ENCODE measurements at regions not wholly inside any gene's neighbourhood (a gene's known extent, or its start where the extent isn't known, plus 50 kb on each side); places are given as distances from the start of the nearest gene placed in this dataset.
"Not testable (repeated sequence)": the region's sequence is repeated elsewhere in the genome, so short reads cannot be mapped to it uniquely, and the experiment has no call there.

DNA sequence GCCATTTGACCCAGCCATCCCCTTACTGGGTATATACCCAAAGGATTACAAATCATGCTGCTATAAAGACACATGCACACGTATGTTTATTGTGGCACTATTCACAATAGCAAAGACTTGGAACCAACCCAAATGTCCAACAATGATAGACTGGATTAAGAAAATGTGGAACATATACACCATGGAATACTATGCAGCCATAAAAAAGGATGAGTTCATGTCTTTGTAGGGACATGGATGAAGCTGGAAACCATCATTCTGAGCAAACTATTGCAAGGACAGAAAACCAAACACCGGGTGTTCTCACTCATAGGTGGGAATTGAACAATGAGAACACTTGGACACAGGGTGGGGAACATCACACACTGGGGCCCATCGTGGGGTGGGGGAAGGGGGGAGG lies 172.5 kb upstream of the POGK start:
- not testable (repeated sequence) for H3K4me1 Mint-ChIP-seq (ENCODE audit: low read depth in 2 of 2); H3K9me3 Mint-ChIP-seq; H3K27me3 Mint-ChIP-seq; ATAC-seq; DNase-seq (ENCODE audit: low spot score); H3K4me3 Mint-ChIP-seq; H3K36me3 Mint-ChIP-seq; H3K27ac Mint-ChIP-seq

DNA sequence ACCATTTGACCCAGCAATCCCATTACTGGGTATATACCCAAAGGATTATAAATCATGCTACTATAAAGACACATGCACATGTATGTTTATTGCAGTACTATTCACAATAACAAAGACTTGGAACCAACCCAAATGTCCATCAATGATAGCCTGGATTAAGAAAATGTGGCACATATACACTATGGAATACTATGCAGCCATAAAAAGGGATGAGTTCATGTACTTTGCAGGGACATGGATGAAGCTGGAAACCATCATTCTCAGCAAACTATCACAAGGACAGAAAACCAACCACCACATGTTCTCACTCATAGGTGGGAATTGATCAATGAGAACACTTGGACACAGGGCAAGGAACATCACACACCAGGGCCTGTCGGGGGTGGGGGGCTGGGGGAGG lies 171.7 kb upstream of the POGK start:
- H3K9me3 Mint-ChIP-seq; H3K27me3 Mint-ChIP-seq; H3K36me3 Mint-ChIP-seq; H3K4me3 Mint-ChIP-seq; ATAC-seq; H3K27ac Mint-ChIP-seq; H3K4me1 Mint-ChIP-seq (ENCODE audit: low read depth in 2 of 2); DNase-seq (ENCODE audit: low spot score): not testable (repeated sequence)

DNA sequence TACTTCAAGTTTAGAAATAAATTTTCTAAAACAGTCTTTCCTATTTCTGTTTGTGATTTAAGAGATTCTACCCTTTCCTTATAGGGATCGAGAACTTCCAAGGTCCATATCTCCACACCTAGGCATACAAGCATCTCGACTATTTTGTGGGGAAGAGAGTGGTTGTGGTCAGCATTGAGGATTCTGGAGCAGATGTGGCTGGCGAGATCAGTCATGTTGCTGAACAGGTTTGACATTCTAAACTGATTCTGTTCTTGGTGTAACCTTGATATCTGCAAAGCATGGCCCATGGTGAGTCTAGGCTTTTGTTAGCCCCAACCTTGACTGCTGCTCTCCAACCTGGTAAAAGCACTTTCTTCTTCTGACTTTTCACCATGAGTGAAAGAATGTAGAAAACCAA lies 167.6 kb upstream of the POGK start:
- H3K4me1 Mint-ChIP-seq (ENCODE audit: low read depth in 2 of 2): peaks cover 6 to 16% of the 10 kb centered on the region in 2 donors
- H3K9me3 Mint-ChIP-seq: peaks cover 3% of the 10 kb centered on the region
- peaks cover 0 to 8% of the 10 kb centered on the region in 2 donors for H3K27me3 Mint-ChIP-seq
- no peak overlapping the region for H3K27ac Mint-ChIP-seq
- H3K36me3 Mint-ChIP-seq: no peaks in the 10 kb centered on the region
- ATAC-seq (no peak), DNase-seq (ENCODE audit: low spot score) (no peak)
- no peak overlapping the region for H3K4me3 Mint-ChIP-seq

DNA sequence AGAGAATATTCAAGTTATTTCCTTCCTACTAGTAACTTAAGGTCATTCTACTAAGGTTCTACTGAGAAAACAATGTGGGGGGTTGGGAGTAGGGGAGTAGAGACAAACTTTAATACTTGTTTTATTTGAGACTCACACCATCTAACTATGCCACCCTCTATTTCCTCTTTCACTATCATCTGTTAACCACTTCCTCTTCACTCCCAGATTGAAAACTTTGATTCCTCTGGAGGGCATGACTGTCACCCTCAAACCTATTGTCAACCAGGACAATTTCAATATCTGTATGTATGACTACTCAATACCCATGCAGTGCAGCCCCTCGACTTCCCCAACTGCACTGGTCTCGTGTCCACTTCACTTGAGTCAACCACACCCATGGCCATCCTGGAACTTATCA lies 165.6 kb upstream of the POGK start:
- H3K36me3 Mint-ChIP-seq: no peaks in the 10 kb centered on the region
- peaks cover 6 to 16% of the 10 kb centered on the region in 2 donors for H3K4me1 Mint-ChIP-seq (ENCODE audit: low read depth in 2 of 2)
- H3K9me3 Mint-ChIP-seq: peaks cover 3% of the 10 kb centered on the region
- H3K27me3 Mint-ChIP-seq: peaks cover 0 to 8% of the 10 kb centered on the region in 2 donors
- ATAC-seq (no peak), DNase-seq (ENCODE audit: low spot score) (no peak)
- peak overlapping the region; percentile 36 for H3K4me3 Mint-ChIP-seq
- no peak overlapping the region for H3K27ac Mint-ChIP-seq

DNA sequence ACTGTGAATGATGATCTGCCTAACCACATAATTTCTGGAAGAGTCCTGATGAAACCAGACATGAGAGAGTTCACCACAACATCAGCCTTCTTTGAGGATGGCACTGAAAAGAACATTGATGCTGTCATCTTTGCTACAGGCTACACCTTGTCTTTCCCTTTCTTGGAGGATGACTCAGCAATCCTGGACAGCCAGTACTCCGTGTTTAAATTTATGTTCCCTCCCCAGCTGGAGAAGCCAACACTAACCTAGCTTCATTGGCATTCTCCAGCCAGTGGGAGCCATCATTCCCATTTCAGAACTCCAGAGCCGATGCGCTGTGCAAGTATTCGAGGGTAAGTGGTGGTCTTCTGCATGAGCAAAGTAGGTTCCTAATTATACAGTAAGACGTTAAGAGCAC lies 164.1 kb upstream of the POGK start:
- Mint-ChIP-seq H3K9me3 (no peaks in the 10 kb centered on the region), H3K4me3 (no peak overlapping the region), H3K4me1 (ENCODE audit: low read depth in 2 of 2) (peaks cover 6 to 16% of the 10 kb centered on the region in 2 donors), H3K27ac (no peak overlapping the region), H3K36me3 (no peaks in the 10 kb centered on the region), H3K27me3 (peaks cover under 1 to 2% of the 10 kb centered on the region in 2 donors)
- ATAC-seq (no peak), DNase-seq (ENCODE audit: low spot score) (no peak)

DNA sequence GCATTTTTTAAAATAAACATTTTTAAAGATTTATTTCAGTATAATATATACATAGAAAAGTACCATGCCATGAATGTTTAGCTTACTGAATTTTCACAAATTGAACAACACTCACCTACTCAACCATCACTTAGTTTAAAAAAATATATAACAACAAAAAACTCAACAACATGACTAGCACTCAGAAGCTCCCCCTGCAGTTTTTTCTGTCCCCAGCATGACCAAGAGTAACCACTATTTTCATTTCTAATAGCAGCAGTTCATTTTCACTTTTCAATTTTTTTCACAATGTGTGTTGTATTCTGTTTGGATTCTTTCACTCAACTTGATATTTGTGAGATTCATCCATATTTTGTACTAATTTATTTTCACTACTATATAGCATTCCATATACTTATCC lies 162.3 kb upstream of the POGK start:
- H3K4me3 Mint-ChIP-seq: no peak overlapping the region
- H3K27ac Mint-ChIP-seq: no peak overlapping the region
- no peaks in the 10 kb centered on the region for H3K36me3 Mint-ChIP-seq
- no peaks in the 10 kb centered on the region for H3K9me3 Mint-ChIP-seq
- DNase-seq (ENCODE audit: low spot score) (no peak), ATAC-seq (no peak)
- peaks cover 0 to 2% of the 10 kb centered on the region in 2 donors for H3K27me3 Mint-ChIP-seq
- peaks cover 6 to 16% of the 10 kb centered on the region in 2 donors for H3K4me1 Mint-ChIP-seq (ENCODE audit: low read depth in 2 of 2)

DNA sequence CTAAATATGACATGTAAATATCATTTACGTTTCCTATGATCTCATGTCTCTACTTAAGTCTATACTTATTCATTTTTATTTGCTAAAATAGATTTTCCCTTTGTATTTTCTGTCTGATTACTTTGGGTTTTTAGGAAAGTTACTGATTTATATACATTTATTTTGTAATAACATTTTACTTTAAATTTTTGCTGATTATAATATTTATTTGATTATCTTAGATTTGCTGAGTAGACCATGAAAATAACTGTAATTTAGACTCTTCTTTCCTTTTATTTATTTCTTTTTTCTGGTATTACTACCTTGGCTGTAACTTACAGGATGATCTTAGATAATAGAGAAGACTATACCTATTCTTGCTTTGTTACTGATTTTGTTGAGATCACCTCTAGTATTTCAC lies 159.9 kb upstream of the POGK start:
- no peak overlapping the region for H3K4me3 Mint-ChIP-seq
- no peak overlapping the region for H3K27ac Mint-ChIP-seq
- DNase-seq (ENCODE audit: low spot score): no peak
- H3K4me1 Mint-ChIP-seq (ENCODE audit: low read depth in 2 of 2): peaks cover 0 to under 1% of the 10 kb centered on the region in 2 donors
- H3K27me3 Mint-ChIP-seq: peaks cover 0 to 2% of the 10 kb centered on the region in 2 donors
- no peaks in the 10 kb centered on the region for H3K36me3 Mint-ChIP-seq
- no peaks in the 10 kb centered on the region for H3K9me3 Mint-ChIP-seq
- ATAC-seq: no peak

DNA sequence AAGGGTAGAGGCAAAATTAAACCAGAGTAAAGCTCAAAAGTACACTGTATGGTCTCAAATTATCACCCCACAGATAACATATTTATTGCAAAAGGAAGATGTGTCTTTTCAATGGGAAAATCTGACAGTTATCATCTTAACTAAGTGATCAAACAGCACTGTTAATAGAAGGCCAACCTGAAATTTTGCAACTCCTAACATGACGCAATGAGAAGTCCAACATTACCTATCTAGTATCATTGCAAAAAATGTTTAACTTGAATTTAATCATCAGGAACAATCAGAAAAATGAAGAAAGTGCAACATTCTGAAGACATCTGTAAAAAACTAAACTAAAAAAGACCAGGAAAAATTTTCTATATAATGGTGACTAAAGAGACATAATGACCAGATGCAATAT lies 156.7 kb upstream of the POGK start:
- no peak overlapping the region for H3K4me3 Mint-ChIP-seq
- H3K27ac Mint-ChIP-seq: no peak overlapping the region
- H3K4me1 Mint-ChIP-seq (ENCODE audit: low read depth in 2 of 2): no peaks in the 10 kb centered on the region
- DNase-seq (ENCODE audit: low spot score) (no peak), ATAC-seq (no peak)
- peaks cover 7% of the 10 kb centered on the region for H3K9me3 Mint-ChIP-seq
- H3K27me3 Mint-ChIP-seq: peaks cover 0 to 7% of the 10 kb centered on the region in 2 donors
- peaks cover 10% of the 10 kb centered on the region for H3K36me3 Mint-ChIP-seq

DNA sequence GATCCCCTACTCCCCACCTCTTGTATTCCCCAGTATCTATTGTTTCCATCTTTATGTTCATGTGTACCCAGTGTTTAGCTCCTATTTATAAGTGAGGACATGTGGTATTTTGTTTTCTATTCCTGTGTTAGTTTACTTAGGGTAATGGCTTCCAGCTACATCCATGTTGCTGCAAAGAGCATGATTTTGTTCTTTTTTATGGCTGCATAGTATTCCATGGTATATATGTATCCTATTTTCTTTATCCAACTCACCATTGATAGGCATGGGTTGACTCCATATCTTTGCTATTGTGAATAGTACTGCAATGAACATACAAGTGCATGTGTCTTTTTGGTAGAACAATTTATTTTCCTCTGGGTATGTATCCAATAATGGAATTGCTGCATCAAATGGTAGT lies 154.6 kb upstream of the POGK start:
- not testable (repeated sequence) for DNase-seq (ENCODE audit: low spot score); H3K9me3 Mint-ChIP-seq; H3K36me3 Mint-ChIP-seq; H3K27ac Mint-ChIP-seq; ATAC-seq; H3K4me1 Mint-ChIP-seq (ENCODE audit: low read depth in 2 of 2); H3K4me3 Mint-ChIP-seq
- peaks cover 2 to 11% of the 10 kb centered on the region in 2 donors for H3K27me3 Mint-ChIP-seq

DNA sequence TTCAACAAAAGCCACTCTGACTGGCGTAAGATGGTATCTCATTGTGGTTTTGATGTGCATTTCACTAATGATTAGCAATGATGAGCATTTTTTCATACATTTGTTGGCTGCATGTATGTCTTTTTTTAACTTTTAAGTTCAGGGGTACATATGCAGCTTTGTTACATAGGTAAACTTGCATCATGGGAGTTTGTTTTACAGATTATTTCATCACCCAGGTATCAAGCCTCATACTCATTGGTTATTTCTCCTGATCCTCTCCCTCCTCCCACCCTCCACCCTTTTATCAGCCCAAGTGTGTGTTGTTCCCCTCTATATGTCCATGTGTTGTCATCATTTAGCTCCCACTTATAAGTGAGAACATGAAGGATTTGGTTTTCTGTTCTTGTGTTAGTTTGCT lies 154.1 kb upstream of the POGK start:
- Mint-ChIP-seq H3K9me3 (peaks cover 7% of the 10 kb centered on the region), H3K36me3 (peaks cover 10% of the 10 kb centered on the region), H3K27me3 (peaks cover 8 to 9% of the 10 kb centered on the region in 2 donors), H3K27ac (no peak overlapping the region), H3K4me3 (no peak overlapping the region), H3K4me1 (ENCODE audit: low read depth in 2 of 2) (no peaks in the 10 kb centered on the region)
- ATAC-seq (no peak), DNase-seq (ENCODE audit: low spot score) (no peak)

DNA sequence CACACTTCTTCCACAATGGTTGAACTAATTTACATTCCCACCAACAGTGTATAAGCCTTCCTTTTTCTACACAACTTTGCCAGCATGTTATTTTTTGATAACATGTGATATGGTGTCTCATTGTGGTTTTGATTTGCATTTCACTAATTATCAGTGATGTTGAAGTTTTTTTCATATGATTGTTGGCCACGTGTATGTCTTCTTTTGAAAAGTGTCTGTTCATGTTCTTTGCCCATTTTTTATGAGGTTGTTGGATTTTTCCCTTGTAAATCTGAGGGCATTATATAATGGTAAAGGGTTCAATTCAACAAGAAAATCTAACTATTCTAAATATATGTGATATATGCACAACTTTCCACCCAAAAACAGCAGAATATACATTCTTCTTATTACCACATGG lies 153.4 kb upstream of the POGK start:
- not testable (repeated sequence) for H3K4me1 Mint-ChIP-seq (ENCODE audit: low read depth in 2 of 2); ATAC-seq; H3K27me3 Mint-ChIP-seq; H3K9me3 Mint-ChIP-seq; H3K27ac Mint-ChIP-seq; DNase-seq (ENCODE audit: low spot score); H3K36me3 Mint-ChIP-seq; H3K4me3 Mint-ChIP-seq

DNA sequence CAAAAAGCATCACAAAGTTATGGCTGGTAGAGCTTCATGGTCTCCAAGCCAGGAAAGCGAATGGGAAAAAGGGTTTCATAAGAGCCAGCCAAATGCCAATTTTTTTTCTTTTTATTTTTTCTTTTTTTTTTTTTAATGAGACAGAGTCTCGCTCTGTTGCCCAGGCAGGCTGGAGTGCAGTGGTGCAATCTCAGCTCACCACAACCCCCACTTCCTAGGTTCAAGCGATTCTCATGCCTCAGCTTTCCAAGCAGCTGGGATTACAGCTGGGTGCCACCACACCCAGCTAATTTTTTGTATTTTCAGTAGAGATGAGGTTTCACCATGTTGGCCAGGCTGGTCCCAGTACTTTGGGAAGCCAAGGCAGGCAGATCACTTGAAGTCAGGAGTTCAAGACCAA lies 148.7 kb upstream of the POGK start:
- H3K4me1 Mint-ChIP-seq (ENCODE audit: low read depth in 2 of 2); H3K27ac Mint-ChIP-seq; H3K9me3 Mint-ChIP-seq; H3K4me3 Mint-ChIP-seq; ATAC-seq; DNase-seq (ENCODE audit: low spot score); H3K36me3 Mint-ChIP-seq: not testable (repeated sequence)
- peaks cover 10 to 13% of the 10 kb centered on the region in 2 donors for H3K27me3 Mint-ChIP-seq

DNA sequence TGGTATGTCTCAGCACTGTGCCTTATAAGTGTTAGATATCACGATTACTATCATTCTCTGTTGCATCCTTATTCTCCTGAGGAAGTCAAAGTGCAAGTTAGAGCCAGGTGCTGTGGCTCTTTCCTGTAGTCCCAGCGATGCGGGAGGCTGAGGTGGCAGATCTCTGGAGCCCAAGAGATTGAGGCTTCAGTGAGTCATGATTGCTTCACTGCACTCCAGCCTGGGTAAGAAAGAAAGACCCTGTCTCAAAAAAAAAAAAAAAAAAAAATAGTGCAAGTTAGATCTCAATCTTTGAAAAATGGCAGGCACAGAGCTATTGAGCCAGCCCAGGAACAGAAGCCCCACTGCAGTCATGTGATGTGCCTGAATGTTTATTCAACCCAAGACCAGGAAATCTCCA lies 147.8 kb upstream of the POGK start:
- no peak for ATAC-seq
- Mint-ChIP-seq H3K4me1 (ENCODE audit: low read depth in 2 of 2) (no peaks in the 10 kb centered on the region), H3K9me3 (no peaks in the 10 kb centered on the region), H3K27ac (no peak overlapping the region), H3K27me3 (peaks cover 10% of the 10 kb centered on the region in 2 donors), H3K36me3 (peaks cover 1% of the 10 kb centered on the region), H3K4me3 (no peak overlapping the region)
- no peak for DNase-seq (ENCODE audit: low spot score)

DNA sequence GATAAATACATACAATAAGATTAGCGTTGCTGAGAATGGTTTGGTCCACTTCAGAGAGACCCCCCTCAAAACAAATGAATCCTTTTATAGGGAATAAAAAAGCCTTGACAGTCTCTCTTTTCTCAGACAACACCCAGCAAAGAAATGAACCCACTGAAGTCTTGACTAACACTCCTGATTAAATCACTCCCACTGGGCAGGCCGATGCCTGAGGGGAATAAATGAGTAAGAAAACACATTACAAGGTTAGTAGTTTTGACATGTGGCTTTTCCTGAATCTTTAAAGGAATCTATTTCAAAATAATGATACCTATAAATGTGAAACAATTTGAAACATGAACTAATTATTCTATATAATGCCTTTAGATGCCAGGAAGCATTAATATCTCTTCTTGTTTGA lies 146.9 kb upstream of the POGK start:
- no peak for ATAC-seq
- no peak overlapping the region for H3K27ac Mint-ChIP-seq
- no peaks in the 10 kb centered on the region for H3K4me1 Mint-ChIP-seq (ENCODE audit: low read depth in 2 of 2)

DNA sequence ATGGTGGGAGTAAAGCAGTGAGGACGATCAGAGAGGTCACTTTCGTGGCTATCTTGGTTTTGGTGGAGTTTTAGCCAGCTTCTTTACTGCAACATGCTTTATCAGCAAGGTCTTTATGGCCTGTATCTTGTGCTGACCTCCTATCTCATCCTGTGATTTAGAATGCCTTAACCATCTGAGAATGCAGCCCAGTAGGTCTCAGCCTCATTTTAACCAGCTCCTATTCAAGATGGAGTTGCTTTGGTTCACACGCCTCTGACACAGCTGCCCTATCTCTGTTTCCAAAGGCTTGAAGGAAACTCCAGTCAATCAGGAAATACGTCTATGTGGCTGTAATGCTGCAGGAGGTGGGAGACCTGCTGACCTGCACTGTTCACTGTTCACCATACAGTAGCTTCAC lies 146.1 kb upstream of the POGK start:
- no peak overlapping the region for H3K4me3 Mint-ChIP-seq
- no peaks in the 10 kb centered on the region for H3K9me3 Mint-ChIP-seq
- H3K36me3 Mint-ChIP-seq: no peaks in the 10 kb centered on the region
- ATAC-seq (no peak), DNase-seq (ENCODE audit: low spot score) (no peak)
- H3K4me1 Mint-ChIP-seq (ENCODE audit: low read depth in 2 of 2): no peaks in the 10 kb centered on the region
- no peak overlapping the region for H3K27ac Mint-ChIP-seq
- H3K27me3 Mint-ChIP-seq: peaks cover 6 to 10% of the 10 kb centered on the region in 2 donors

More for the DNA sequence above, 146.9 kb upstream of the POGK start:
- Mint-ChIP-seq H3K27me3 (peaks cover 8 to 10% of the 10 kb centered on the region in 2 donors), H3K36me3 (no peaks in the 10 kb centered on the region), H3K9me3 (no peaks in the 10 kb centered on the region), H3K4me3 (no peak overlapping the region)
- no peak for DNase-seq (ENCODE audit: low spot score)

Data from natural killer cell treated with Interleukin-12 subunit alpha and Interleukin-12 subunit beta and Interleukin-15 and Interleukin-18, amount 100 ng/mL, for 72 hours (primary cell).